Right kidney (tissue), 1 donor: ENCODE measurements at regions not wholly inside any gene's neighbourhood (a gene's known extent, or its start where the extent isn't known, plus 50 kb on each side); places are given as distances from the start of the nearest gene placed in this dataset.
A peak's percentile ranks its signal among the peaks of the same experiment; 100 is the strongest.
"Not testable (repeated sequence)": the region's sequence is repeated elsewhere in the genome, so short reads cannot be mapped to it uniquely, and the experiment has no call there.

Experiments
- DNase-seq: peaks from one replicate; pipeline ENCODE4 v3.0.0-alpha.2; 2016

- not testable (repeated sequence) for DNase-seq
Observed at GRCh38 chr15:53923741-53924140, 54.5 kb upstream of the UNC13C start.

- peak; percentile 12 for DNase-seq
Observed at GRCh38 chr15:53918180-53919079, 59.8 kb upstream of the UNC13C start.

GRCh38 chr15:53917109-53917508 is 61.1 kb upstream of the UNC13C start:
- no peak for DNase-seq

DNA sequence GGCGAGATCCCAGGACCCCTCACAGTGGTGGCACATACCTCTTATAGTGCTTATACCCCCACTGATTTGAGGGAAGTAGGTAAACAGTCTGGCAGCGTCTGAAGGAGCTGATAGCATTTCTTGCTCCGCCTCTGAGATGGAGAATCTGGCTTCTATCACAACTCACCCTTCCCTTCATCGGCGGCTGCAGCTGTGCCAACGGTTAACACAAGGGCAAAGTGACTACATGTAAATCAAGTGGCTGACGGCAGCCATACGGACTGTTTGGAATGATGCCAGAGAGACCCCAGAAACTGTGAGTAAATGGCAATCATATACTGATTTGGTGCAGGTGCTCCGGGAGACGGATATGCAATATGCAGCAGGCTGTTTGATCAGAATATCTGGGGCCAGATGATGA is 66.8 kb upstream of the UNC13C start:
- no peak for DNase-seq

GRCh38 chr15:53910852-53911251 is 67.4 kb upstream of the UNC13C start:
- peak; percentile 31 for DNase-seq

GRCh38 chr15:53910236-53910849 is 67.9 kb upstream of the UNC13C start:
- DNase-seq: peak; percentile 33

- DNase-seq: no peak
Observed at GRCh38 chr15:53903129-53903528, 75.1 kb upstream of the UNC13C start.

GRCh38 chr15:53893468-53893867 is 84.8 kb upstream of the UNC13C start:
- not testable (repeated sequence) for DNase-seq

GRCh38 chr15:53891862-53892261 is 86.4 kb upstream of the UNC13C start:
- DNase-seq: not testable (repeated sequence)

DNA sequence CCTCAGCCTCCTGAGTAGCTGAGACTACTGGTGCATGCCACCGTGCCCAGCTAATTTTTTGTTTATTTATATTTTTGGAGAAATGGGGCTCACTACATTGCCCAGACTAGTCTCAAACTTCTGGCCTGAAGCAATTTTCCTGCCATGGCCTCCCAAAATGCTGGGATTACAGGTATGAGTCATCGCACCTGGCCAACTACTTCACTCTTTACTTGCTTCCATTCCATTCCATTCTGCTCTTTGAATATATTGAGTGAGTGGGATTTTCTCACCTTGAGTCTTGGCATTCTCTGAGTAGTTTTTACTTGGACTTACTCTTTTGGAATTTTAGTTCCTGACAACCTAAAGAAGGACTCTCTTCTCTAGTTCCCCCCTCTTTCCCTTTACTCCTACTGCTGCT is 93.8 kb upstream of the UNC13C start:
- DNase-seq: no peak

- DNase-seq: no peak
Observed at GRCh38 chr15:53882311-53882710, 95.9 kb upstream of the UNC13C start.

- DNase-seq: no peak
Observed at GRCh38 chr15:53880357-53880756, 97.9 kb upstream of the UNC13C start.

DNA sequence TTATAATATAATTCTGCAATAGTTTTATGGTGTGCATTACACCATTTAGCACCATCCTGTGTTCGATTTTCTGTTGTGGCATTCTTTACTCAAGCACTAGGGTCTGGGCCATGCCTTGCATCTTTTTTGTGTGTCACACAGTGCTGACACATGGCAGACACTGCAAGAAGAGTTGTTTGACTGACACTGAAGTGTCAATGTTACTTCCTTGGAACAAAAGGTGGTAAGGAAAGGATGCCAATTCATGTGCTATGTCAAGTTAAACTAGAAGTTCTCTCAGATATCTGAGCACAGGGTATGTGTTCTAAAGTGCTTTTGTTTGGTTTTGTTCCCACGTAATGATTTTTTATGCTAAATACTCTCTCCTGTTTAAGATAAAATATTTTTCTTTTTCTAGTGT is 102.5 kb upstream of the UNC13C start:
- no peak for DNase-seq

- no peak for DNase-seq
Observed at GRCh38 chr15:53875139-53875538, 103.1 kb upstream of the UNC13C start.

DNA sequence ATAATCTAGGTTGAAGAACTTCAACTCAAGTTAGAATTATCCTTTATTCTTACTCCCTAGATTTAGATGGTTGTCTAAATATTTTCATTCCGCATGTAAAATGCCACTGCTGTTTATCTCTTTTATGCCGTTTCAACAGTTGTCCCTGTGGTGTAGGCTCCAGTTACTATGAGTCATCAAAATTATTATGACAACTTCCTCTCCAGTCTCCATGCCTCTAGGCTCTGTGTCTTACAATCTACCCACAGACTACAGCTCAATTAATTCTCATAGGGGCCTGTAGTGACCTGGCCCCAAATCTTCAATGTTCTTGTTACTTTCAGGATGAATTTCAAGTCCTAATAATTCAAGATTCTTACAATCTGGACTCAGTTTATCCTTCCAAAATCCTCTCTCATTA is 105.8 kb upstream of the UNC13C start:
- DNase-seq: no peak

DNA sequence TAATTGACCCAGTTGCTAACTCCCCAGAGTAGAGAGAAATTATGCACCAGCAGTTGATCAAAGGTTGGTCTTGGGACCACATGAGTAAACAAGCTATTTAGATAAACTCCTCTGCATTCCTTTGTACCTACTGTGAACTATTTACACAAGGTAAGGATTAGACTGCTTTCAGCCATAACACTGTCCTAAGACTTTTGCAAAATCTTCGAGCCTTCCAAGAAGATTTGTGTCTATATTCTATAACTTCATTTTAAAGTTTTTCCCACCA is 108.5 kb upstream of the UNC13C start:
- DNase-seq: no peak

DNA sequence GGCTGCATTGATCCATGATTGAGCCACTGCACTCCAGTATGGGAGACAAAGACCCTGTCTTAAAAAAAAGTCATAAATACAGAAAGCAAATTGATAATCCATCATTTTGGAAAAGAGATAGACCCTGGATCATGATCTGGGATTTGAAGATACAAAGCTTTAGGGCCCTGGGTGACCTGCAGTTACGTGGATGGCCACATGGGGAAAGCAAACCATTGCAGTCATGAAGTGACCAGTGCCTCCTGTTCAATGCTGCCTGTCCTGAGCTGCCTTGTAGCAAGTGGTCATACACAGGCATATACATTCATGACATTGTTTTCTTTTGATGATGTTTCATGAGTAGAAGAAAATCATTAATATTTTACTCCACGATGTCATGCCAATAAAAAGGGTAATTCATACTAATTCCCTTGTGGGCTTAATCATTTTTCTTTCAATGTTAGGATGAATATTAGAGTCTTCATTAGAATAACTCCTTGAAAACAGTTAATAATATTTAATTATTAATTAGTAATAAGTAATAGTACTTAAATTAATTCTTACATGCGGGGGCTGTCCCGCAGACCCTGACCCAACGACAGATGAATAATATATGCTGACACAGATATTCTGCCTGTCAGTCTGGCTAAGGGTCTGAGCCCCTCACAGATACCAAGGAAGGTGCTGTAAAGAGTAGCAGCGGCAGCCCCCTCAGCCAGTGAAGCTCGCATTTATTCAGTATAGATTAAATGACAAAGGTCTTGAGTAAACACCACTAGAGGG is 109.0 kb upstream of the UNC13C start:
- no peak for DNase-seq

- DNase-seq: peak; percentile 47
Observed at GRCh38 chr15:53862386-53862785, 102.9 kb upstream of the WDR72 start.

DNA sequence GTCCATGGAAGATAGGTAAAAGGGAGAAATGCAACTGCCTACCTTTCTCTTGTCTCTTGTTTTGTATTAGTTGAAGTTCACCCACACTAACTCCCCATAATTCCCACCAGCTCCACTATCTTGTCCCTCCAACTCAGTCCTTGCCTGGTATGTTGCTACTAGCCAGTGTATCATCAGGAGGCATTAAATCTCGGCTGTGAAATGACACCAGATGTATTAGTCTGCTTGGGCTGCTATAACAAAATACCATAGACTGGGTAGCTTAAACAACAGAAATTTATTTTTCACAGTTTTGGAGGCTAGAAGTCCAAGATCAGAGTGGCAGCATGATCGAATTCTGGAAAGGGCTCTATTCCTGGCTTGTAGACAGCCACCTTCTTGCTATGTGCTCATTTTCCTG is 102.3 kb upstream of the WDR72 start:
- no peak for DNase-seq

DNA sequence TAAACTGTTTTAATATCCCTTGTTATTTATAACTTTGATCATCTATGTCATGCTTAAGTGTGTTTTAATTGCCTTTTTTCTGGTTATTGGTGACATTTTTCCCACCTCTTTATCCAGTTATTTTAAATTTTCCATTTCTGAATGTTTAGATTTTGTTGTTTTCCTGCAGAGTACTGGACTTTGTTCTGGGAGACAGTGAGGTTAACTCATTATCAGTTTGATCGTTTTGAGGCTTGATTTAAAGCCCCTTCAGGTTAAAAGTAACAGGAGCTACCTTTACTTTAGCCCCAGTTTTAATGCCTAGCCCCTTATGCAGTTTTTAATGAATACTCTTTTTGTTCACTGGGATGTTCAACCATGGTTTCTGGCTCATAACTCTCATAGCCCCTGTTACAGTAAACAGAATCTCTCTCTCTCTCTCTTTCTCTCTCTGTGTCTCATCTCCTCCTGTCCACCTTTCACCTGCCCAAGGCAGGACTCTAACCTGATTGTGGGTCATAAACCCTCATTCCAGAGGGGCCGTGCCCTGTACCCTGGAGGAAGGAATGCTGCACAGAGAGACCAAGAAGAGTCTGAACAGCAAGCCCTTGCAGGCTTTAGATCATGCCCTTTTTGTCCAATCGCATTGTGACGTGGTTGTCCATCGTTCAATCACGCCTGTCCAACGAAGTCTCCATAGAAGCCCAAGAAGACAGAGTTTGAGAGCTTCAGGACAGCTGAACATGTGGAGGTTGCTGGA is 91.8 kb upstream of the WDR72 start:
- DNase-seq: no peak

DNA sequence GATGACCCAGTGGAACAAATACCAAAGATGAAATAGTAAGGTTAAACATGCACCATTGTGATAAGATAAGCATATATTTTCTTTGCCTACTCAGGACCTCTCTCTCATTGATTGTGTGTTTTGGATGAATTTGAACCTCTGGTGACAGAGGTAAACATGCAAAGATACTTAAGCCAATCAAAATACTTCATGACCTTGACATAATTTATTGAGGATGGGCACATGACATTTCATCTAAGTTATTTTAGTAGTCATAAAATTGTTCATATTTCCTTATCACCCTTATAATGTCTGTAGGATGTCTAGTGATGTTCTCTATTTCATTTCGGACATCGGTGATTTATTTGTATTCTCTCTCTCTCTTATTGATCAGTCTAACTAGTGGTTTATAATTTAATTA is 88.3 kb upstream of the WDR72 start:
- DNase-seq: no peak

DNA sequence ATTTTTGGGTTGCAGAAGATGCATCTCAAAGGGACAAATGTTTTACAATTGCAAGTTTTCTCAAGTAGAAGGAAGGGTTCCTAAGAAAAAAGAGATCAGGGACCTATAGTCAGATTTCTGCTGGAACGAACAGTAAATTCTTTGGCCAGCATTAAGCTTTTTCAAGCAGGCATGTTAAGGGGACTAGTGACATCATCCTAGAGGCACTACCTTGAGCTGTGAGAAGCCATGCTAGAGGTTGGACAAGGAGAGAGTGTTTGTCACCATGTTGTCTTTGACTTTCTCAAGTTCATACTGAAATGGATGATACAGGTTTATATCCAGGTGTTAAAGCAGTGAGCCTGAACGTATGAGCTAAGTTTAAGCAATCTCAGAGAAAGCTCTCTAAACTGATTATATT is 85.2 kb upstream of the WDR72 start:
- no peak for DNase-seq
